GM12878 (cell line): ENCODE measurements at regions not wholly inside any gene's neighbourhood (a gene's known extent, or its start where the extent isn't known, plus 50 kb on each side); places are given as distances from the start of the nearest gene placed in this dataset.

ENCODE experiments used
- ATAC-seq: fragments of 200-7000 bp; cut with Tn5 transposase; 3 replicates; pipeline ENCODE4 v1.9.1; 2020; ENCODE audit warnings: mild to moderate bottlenecking, moderate library complexity
- BruUV-seq: library from RNA; stranded (reverse); fragments of 400-500 nt; replicated peaks from 2 replicates; lab custom pipeline; 2021; lab: Mats Ljungman, UMichigan
- CTCF ChIA-PET: fragments of 300-600 bp; sonication (Branson Sonifier 250); formaldehyde crosslinking; extraction: SDS; loops from one replicate; lab custom pipeline; 2021; ENCODE audit warnings: inconsistent platforms; lab: Yijun Ruan, JAX
- POLR2A ChIA-PET: fragments of 350-600 bp; formaldehyde crosslinking; extraction: SDS; loops from one replicate; lab custom pipeline; 2021; ENCODE audit warnings: inconsistent platforms; lab: Charles Lee
- RAD21 ChIA-PET: fragments of 300-600 bp; sonication (Branson Sonifier 250); formaldehyde crosslinking; loops from one replicate; lab custom pipeline; 2023; ENCODE audit warnings: antibody characterized with exemption; ENCODE audit not compliant: unreplicated experiment; lab: Charles Lee
- SMC1A ChIA-PET: fragments of 300-600 bp; sonication (Branson Sonifier 250); formaldehyde crosslinking; loops from one replicate; lab custom pipeline; 2023; ENCODE audit not compliant: unreplicated experiment, uncharacterized antibody; lab: Charles Lee
- DNase-seq: peaks from one replicate; pipeline ENCODE4 v3.0.0-alpha.2; 2011; ENCODE audit warnings: low read depth, low spot score
- FAIRE-seq: peaks from 3 replicates; lab custom pipeline; 2011; peaks lifted over from hg19 to GRCh38; lab: Jason Lieb, UNC
- H2AFZ ChIP-seq: 2 replicates; pipeline ENCODE4 v1.6.0; 2011; ENCODE audit warnings: low read depth, low read length, control low read depth; ENCODE audit not compliant: control insufficient read depth
- H3K27ac ChIP-seq: 2 replicates; pipeline ENCODE4 v1.5.1; 2011; ENCODE audit warnings: control low read depth; ENCODE audit not compliant: control insufficient read depth, insufficient read depth
- H3K27me3 ChIP-seq, 2 experiments: replicated peaks in 1 of 2; 2 replicates each; pipeline versions ENCODE4 v1.6.0 to v1.6.1; 2011; ENCODE audit warnings: low read length in 1 of 2; ENCODE audit not compliant: control insufficient read depth in 2 of 2, insufficient read depth in 2 of 2
- H3K36me3 ChIP-seq, 2 experiments: 2 replicates each; pipeline ENCODE4 v1.5.1; 2011; ENCODE audit warnings: low read length in 1 of 2; ENCODE audit not compliant: control insufficient read depth in 2 of 2, insufficient read depth in 2 of 2
- H3K4me1 ChIP-seq: 2 replicates; pipeline ENCODE4 v1.6.1; 2011; ENCODE audit warnings: mild to moderate bottlenecking, low read length, moderate library complexity, mixed read lengths; ENCODE audit not compliant: control insufficient read depth, insufficient read depth
- H3K4me2 ChIP-seq: 2 replicates; pipeline ENCODE4 v1.6.0; 2011; ENCODE audit warnings: control low read depth; ENCODE audit not compliant: control insufficient read depth, insufficient read depth
- H3K4me3 ChIP-seq: fragments of 200-600 bp; sonication (generic); 2 replicates; pipeline ENCODE4 v1.5.1; 2016
- H3K79me2 ChIP-seq: 2 replicates; pipeline ENCODE4 v1.6.0; 2011; ENCODE audit warnings: low read length; ENCODE audit not compliant: control insufficient read depth, insufficient read depth
- H3K9ac ChIP-seq: 2 replicates; pipeline ENCODE4 v1.8.0; 2011; ENCODE audit warnings: low read length, control low read depth, mixed read lengths; ENCODE audit not compliant: control insufficient read depth, insufficient read depth
- H3K9me3 ChIP-seq: replicated peaks from 3 replicates; pipeline ENCODE4 v1.5.1; 2011; ENCODE audit warnings: mild to moderate bottlenecking, low read length; ENCODE audit not compliant: control insufficient read depth, insufficient read depth
- H4K20me1 ChIP-seq: 2 replicates; pipeline ENCODE4 v1.6.0; 2011; ENCODE audit not compliant: control insufficient read depth, insufficient read depth
- BHLHE40 ChIP-seq, 2 experiments: fragments of 450-650 bp in 1 of 2; IDR thresholded peaks; 2 replicates each; pipeline ENCODE4 v1.6.1; 2011 to 2017; ENCODE audit warnings: low read depth in 2 of 2, borderline replicate concordance in 1 of 2, improper control_type of control experiment in 1 of 2, low read length in 1 of 2, mild to moderate bottlenecking in 1 of 2
- BRCA1 ChIP-seq: IDR thresholded peaks from 2 replicates; pipeline ENCODE4 v1.6.1; 2011; ENCODE audit warnings: low read depth, low read length, improper control_type of control experiment
- JUNB ChIP-seq: IDR thresholded peaks from 2 replicates; pipeline ENCODE4 v1.6.1; 2016; ENCODE audit warnings: antibody characterized with exemption, mild to moderate bottlenecking
- NFIC ChIP-seq: IDR thresholded peaks from 2 replicates; pipeline ENCODE4 v1.6.1; 2012; ENCODE audit warnings: low read depth, mild to moderate bottlenecking, inconsistent platforms, low read length, moderate library complexity
- ZNF207 ChIP-seq: fragments of 450-650 bp; IDR thresholded peaks from 2 replicates; pipeline ENCODE4 v1.6.1; 2014; ENCODE audit warnings: antibody characterized with exemption, mild to moderate bottlenecking, borderline replicate concordance
- WGBS: methylation state at CpG from one replicate; pipeline ENCODE4 v1.1.6; 2016; ENCODE audit warnings: low lambda C conversion rate; ENCODE audit not compliant: insufficient replicate concordance, insufficient coverage; ENCODE audit errors: missing lambda C conversion rate; 5-methylcytosine and 5-hydroxymethylcytosine counted together
- in situ Hi-C: fragments of 300-500 bp; cut with MboI; formaldehyde crosslinking; loops from 9 replicates; pipeline ENCODE4 v1.14.3; 2018; ENCODE audit warnings: mixed read lengths
- intact Hi-C: fragments of 100-400 bp; cut with micrococcal nuclease; formaldehyde crosslinking; loops from one replicate; pipeline ENCODE4 v1.14.2; 2022; ENCODE audit not compliant: unreplicated experiment
- TF ChIP-seq, protein P1 (sequence below): fragments of 450-650 bp; IDR thresholded peaks from 2 replicates; pipeline ENCODE4 v1.6.1; 2017; ENCODE audit warnings: mild to moderate bottlenecking, moderate library complexity

DNA sequence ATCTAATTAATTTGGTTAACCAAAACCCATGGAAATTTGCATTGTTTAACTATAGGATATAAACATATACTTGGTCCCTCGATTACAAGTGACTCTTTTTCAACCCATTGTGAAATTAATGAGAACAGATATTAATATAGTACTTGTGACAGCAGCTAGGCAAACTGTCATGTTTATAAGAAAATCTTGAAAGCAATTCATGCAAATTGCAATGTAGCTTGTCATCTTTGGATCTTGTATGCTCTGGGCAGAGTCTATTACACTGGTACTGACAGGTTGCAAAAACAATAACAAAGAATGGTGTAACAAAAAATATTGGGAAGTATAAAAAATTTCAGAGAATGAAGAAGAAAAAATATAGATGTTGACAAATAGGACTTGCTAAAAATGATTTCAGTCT, 941.0 kb downstream of the DNAH5 start:
- CTCF ChIA-PET, result no interaction called here

More for the DNA sequence above, 941.0 kb downstream of the DNAH5 start:
- in situ Hi-C loops, result no loop called here
- Histone ChIP-seq H3K27me3 (no peaks in the 10 kb centered on the region), H3K4me2 (no peak overlapping the region), H3K9me3 (no peaks in the 10 kb centered on the region), H2AFZ (no peak overlapping the region), H3K4me1 (no peaks in the 10 kb centered on the region), H3K36me3 (no peaks in the 10 kb centered on the region), H3K9ac (no peak overlapping the region), H4K20me1 (no peaks in the 10 kb centered on the region), H3K4me3 (no peak overlapping the region), H3K79me2 (no peaks in the 10 kb centered on the region), H3K27ac (no peak overlapping the region)
- BruUV-seq, result no TSS peak
- ChIA-PET POLR2A (no interaction called here), RAD21 (no interaction called here), SMC1A (no interaction called here)
- intact Hi-C loops, result no loop called here
- DNase-seq (no peak), ATAC-seq (no peak), FAIRE-seq (no peak)
- 0% methylated on average over 1 of the region's 1 CpG for WGBS
- TF ChIP-seq BHLHE40 (IDR thresholded peaks at IDR 0.05; ENCODE audit: borderline replicate concordance in 1 of 2, low read depth in 2 of 2, low read length in 1 of 2), result no peak
- TF ChIP-seq JUNB, result no peak
- TF ChIP-seq, protein P1, sequence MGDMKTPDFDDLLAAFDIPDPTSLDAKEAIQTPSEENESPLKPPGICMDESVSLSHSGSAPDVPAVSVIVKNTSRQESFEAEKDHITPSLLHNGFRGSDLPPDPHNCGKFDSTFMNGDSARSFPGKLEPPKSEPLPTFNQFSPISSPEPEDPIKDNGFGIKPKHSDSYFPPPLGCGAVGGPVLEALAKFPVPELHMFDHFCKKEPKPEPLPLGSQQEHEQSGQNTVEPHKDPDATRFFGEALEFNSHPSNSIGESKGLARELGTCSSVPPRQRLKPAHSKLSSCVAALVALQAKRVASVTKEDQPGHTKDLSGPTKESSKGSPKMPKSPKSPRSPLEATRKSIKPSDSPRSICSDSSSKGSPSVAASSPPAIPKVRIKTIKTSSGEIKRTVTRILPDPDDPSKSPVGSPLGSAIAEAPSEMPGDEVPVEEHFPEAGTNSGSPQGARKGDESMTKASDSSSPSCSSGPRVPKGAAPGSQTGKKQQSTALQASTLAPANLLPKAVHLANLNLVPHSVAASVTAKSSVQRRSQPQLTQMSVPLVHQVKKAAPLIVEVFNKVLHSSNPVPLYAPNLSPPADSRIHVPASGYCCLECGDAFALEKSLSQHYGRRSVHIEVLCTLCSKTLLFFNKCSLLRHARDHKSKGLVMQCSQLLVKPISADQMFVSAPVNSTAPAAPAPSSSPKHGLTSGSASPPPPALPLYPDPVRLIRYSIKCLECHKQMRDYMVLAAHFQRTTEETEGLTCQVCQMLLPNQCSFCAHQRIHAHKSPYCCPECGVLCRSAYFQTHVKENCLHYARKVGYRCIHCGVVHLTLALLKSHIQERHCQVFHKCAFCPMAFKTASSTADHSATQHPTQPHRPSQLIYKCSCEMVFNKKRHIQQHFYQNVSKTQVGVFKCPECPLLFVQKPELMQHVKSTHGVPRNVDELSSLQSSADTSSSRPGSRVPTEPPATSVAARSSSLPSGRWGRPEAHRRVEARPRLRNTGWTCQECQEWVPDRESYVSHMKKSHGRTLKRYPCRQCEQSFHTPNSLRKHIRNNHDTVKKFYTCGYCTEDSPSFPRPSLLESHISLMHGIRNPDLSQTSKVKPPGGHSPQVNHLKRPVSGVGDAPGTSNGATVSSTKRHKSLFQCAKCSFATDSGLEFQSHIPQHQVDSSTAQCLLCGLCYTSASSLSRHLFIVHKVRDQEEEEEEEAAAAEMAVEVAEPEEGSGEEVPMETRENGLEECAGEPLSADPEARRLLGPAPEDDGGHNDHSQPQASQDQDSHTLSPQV, result no peak
- no peak for TF ChIP-seq NFIC
- no peak for TF ChIP-seq ZNF207
- no peak for TF ChIP-seq BRCA1
